K562 (cell line): ENCODE measurements at regions not wholly inside any gene's neighbourhood (a gene's known extent, or its start where the extent isn't known, plus 50 kb on each side); places are given as distances from the start of the nearest gene placed in this dataset.
"Not testable (repeated sequence)": the region's sequence is repeated elsewhere in the genome, so short reads cannot be mapped to it uniquely, and the experiment has no call there.

Experiments
- JUN ChIP-seq, 2 experiments: sonication (generic) in 1 of 2; formaldehyde crosslinking in 1 of 2; IDR thresholded peaks; 2 replicates each; pipeline versions ENCODE4 v1.6.1 to v1.8.0; 2012 to 2022; ENCODE audit warnings: borderline replicate concordance in 2 of 2, mild to moderate bottlenecking in 2 of 2, improper control_type of control experiment in 1 of 2, low read depth in 1 of 2, low read length in 1 of 2, missing genetic modification reagents in 1 of 2
- POLR2AphosphoS5 ChIP-seq: IDR thresholded peaks from 2 replicates; pipeline ENCODE4 v1.6.1; 2011; ENCODE audit warnings: mild to moderate bottlenecking, low read depth, low read length, moderate library complexity; ENCODE audit not compliant: control insufficient read depth, insufficient read depth
- RBM34 ChIP-seq: fragments of 200-400 bp; formaldehyde crosslinking; IDR thresholded peaks from 2 replicates; pipeline ENCODE4 v1.6.1; 2018; ENCODE audit warnings: low read length, borderline replicate concordance; ENCODE audit not compliant: insufficient read depth
- TF ChIP-seq, protein P1 (sequence below), 3 experiments: IDR thresholded peaks in 2 of 3; conservative IDR thresholded peaks in 1 of 3; 2 replicates each; pipeline ENCODE4 v1.5.1; 2011 to 2012; ENCODE audit warnings: low read length in 3 of 3, mild to moderate bottlenecking in 3 of 3, control low read depth in 2 of 3, improper control_type of control experiment in 1 of 3, inconsistent platforms in 1 of 3, low read depth in 1 of 3, mixed read lengths in 1 of 3, moderate library complexity in 1 of 3; ENCODE audit not compliant: insufficient read depth in 2 of 3

DNA sequence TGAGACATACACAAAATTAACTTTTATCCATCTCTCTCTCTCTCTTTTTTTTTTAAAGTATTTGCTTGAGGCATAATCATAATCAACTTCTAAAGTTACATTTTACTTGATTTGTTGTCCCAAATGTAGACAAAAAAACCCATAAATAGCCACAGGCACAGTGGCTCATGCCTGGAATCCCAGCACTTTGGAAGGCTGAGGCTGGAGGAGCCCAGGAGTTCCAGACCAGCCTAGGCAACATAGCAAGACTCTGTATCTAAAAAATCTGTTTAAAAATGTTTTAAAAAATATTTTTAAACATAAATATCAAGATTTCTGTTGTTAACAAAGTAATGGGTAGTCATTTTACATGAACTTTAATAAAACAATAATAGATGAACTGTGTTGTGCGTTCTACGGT is 4791.1 kb upstream of the OR11H1 start:
- TF ChIP-seq RBM34; JUN (IDR thresholded peaks at IDR 0.05; ENCODE audit: borderline replicate concordance, low read depth, low read length); JUN (CRISPR knock-in tag; IDR thresholded peaks at IDR 0.05; ENCODE audit: borderline replicate concordance); POLR2AphosphoS5: not testable (repeated sequence)
- TF ChIP-seq, protein P1, sequence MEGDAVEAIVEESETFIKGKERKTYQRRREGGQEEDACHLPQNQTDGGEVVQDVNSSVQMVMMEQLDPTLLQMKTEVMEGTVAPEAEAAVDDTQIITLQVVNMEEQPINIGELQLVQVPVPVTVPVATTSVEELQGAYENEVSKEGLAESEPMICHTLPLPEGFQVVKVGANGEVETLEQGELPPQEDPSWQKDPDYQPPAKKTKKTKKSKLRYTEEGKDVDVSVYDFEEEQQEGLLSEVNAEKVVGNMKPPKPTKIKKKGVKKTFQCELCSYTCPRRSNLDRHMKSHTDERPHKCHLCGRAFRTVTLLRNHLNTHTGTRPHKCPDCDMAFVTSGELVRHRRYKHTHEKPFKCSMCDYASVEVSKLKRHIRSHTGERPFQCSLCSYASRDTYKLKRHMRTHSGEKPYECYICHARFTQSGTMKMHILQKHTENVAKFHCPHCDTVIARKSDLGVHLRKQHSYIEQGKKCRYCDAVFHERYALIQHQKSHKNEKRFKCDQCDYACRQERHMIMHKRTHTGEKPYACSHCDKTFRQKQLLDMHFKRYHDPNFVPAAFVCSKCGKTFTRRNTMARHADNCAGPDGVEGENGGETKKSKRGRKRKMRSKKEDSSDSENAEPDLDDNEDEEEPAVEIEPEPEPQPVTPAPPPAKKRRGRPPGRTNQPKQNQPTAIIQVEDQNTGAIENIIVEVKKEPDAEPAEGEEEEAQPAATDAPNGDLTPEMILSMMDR (IDR thresholded peaks at IDR 0.05 in 2 of 3, conservative IDR thresholded peaks at IDR 0.05 in 1 of 3; ENCODE audit: insufficient read depth in 2 of 3, low read depth in 1 of 3, low read length in 3 of 3), result not testable (repeated sequence)
